Lung (tissue), 11 donors: ENCODE measurements at regions not wholly inside any gene's neighbourhood (a gene's known extent, or its start where the extent isn't known, plus 50 kb on each side); places are given as distances from the start of the nearest gene placed in this dataset.

Experiments
- ATAC-seq: fragments of 200-7000 bp; cut with Tn5 transposase; one replicate; pipeline ENCODE4 v1.9.1; 2020; ENCODE audit warnings: moderate number of reproducible peaks; ENCODE audit not compliant: insufficient read depth, low FRiP score
- DNase-seq, 3 donors: peaks; one replicate each; pipeline ENCODE4 v3.0.0-alpha.2; 2013 to 2017
- H3K27ac ChIP-seq, 2 donors: one replicate each; pipeline ENCODE4 v1.5.1; 2013; ENCODE audit warnings: mild to moderate bottlenecking in 2 of 2, moderate library complexity in 2 of 2, control low read depth in 1 of 2, inconsistent platforms in 1 of 2, low read depth in 1 of 2, low read length in 1 of 2
- H3K27me3 ChIP-seq, 3 donors: one replicate each; pipeline ENCODE4 v1.5.1; 2013; ENCODE audit warnings: low read length in 2 of 3; ENCODE audit not compliant: control insufficient read depth in 3 of 3, insufficient read depth in 3 of 3
- H3K36me3 ChIP-seq, 4 donors: one replicate each; pipeline ENCODE4 v1.5.1; 2013; ENCODE audit warnings: low read length in 4 of 4, mild to moderate bottlenecking in 1 of 4, moderate library complexity in 1 of 4; ENCODE audit not compliant: control insufficient read depth in 4 of 4, insufficient read depth in 4 of 4
- H3K4me1 ChIP-seq, 5 donors: one replicate each; pipeline ENCODE4 v1.5.1; 2013; ENCODE audit warnings: low read length in 5 of 5, mild to moderate bottlenecking in 2 of 5, moderate library complexity in 1 of 5; ENCODE audit not compliant: control insufficient read depth in 5 of 5, insufficient read depth in 5 of 5
- H3K4me3 ChIP-seq: one replicate; pipeline ENCODE4 v1.5.1; 2013; ENCODE audit warnings: mild to moderate bottlenecking, control low read depth, moderate library complexity
- H3K9ac ChIP-seq, 2 donors: one replicate each; pipeline ENCODE4 v1.5.1; 2013; ENCODE audit warnings: low read length in 2 of 2, control low read depth in 1 of 2; ENCODE audit not compliant: insufficient read depth in 1 of 2
- H3K9me3 ChIP-seq, 4 donors: one replicate each; pipeline ENCODE4 v1.5.1; 2013; ENCODE audit warnings: low read length in 3 of 4, mild to moderate bottlenecking in 1 of 4, moderate library complexity in 1 of 4; ENCODE audit not compliant: control insufficient read depth in 4 of 4, insufficient read depth in 3 of 4
- WGBS, 2 donors: extraction: QIAGEN DNeasy Blood & Tissue Kit; methylation state at CpG; one replicate each; pipeline ENCODE4 v1.1.7; 2013; 5-methylcytosine and 5-hydroxymethylcytosine counted together
- TF ChIP-seq, protein P1 (sequence below): IDR thresholded peaks from 2 replicates; pipeline ENCODE4 v1.5.1; 2012; ENCODE audit warnings: mild to moderate bottlenecking; ENCODE audit errors: control extremely low read depth, extremely low read depth
- donor health status: control.
- donor health status: control.
- donor health status: Bipolar disorder and iron deficiency.
- donor health status: healthy.
- donor health status: DM: yes; HTN: yes; CAD: no.

DNA sequence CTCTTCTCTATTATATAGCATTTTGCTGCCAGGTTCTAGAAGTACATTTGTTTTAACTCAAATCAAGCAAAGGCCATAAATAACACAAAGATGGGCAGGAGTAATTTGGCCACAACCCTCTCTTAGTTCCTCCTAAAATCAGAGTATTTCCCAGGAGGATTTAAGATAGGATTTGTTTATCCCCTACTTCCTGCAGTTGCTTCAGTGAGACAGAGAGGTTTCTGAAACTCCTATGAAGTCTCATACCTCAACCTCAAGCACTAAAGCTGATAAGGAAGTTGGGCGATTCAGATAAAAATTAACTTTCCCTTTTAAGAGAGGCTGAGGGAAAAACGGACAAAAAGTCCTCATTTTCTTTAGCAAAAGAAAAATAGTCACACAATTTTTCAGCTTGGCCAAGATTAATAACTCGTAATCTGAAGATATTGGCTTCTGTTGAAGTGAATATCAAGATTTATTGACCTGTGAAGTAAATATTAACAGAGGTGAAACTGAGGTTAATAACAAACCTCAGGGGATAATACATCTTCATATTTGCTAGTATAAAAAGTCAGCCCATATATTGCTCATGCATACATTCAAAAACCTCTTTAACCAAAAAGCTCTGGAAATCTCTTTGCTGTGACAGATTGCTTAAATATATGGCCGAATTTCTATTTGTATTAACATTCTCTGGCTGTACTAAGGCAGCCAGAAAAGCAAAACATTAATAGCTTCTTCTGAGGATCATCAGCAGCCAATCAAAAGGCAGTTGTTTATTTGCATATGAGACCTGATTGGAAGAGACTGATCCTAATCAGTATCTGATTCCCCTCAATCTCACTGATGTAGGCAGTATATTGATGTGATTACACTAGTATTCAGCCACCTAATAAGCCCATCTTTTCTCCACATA, 90.6 kb upstream of the GADL1 start:
- ATAC-seq (no peak), DNase-seq (peak in 2 of 3 donors; percentile 33 to 48)
- Histone ChIP-seq H3K27me3 (no peaks in the 10 kb centered on the region), H3K36me3 (no peaks in the 10 kb centered on the region), H3K4me1 (peaks cover 0 to 11% (median 0%) of the 10 kb centered on the region in 5 donors), H3K9me3 (no peaks in the 10 kb centered on the region), H3K27ac (no peak overlapping the region), H3K4me3 (no peak overlapping the region), H3K9ac (no peak overlapping the region)
- TF ChIP-seq, protein P1, sequence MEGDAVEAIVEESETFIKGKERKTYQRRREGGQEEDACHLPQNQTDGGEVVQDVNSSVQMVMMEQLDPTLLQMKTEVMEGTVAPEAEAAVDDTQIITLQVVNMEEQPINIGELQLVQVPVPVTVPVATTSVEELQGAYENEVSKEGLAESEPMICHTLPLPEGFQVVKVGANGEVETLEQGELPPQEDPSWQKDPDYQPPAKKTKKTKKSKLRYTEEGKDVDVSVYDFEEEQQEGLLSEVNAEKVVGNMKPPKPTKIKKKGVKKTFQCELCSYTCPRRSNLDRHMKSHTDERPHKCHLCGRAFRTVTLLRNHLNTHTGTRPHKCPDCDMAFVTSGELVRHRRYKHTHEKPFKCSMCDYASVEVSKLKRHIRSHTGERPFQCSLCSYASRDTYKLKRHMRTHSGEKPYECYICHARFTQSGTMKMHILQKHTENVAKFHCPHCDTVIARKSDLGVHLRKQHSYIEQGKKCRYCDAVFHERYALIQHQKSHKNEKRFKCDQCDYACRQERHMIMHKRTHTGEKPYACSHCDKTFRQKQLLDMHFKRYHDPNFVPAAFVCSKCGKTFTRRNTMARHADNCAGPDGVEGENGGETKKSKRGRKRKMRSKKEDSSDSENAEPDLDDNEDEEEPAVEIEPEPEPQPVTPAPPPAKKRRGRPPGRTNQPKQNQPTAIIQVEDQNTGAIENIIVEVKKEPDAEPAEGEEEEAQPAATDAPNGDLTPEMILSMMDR = no peak
- WGBS, 2 donors = 20 to 26% methylated on average over 4 of the region's 4 CpGs

DNA sequence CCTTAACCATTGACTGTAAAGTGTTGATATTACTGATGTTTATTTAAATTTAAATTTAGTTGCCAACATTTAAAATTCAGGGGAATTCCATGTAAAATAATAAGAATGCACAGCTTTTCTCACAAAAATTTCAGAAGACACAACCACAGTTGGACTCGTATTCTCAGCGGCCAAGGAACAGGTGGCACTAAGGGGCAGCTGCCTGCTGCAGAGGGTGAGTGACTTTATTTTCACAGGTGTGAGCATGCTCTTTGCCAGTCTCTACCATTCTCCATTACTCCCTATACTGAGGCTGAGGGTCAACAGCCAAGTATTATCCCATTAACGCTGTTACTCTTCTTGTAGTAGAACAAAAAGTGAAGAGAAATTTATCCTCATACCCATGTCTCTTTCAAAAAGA, 92.1 kb upstream of the GADL1 start:
- WGBS, 2 donors = 96 to 99% methylated on average over 3 of the region's 3 CpGs
- no peak for ATAC-seq
- Histone ChIP-seq H3K27ac (no peak overlapping the region), H3K27me3 (no peaks in the 10 kb centered on the region), H3K4me1 (peaks cover 0 to 11% (median 0%) of the 10 kb centered on the region in 5 donors), H3K36me3 (no peaks in the 10 kb centered on the region), H3K4me3 (no peak overlapping the region), H3K9ac (no peak overlapping the region), H3K9me3 (no peaks in the 10 kb centered on the region)
- DNase-seq = no peak
- TF ChIP-seq, protein P1 = no peak

DNA sequence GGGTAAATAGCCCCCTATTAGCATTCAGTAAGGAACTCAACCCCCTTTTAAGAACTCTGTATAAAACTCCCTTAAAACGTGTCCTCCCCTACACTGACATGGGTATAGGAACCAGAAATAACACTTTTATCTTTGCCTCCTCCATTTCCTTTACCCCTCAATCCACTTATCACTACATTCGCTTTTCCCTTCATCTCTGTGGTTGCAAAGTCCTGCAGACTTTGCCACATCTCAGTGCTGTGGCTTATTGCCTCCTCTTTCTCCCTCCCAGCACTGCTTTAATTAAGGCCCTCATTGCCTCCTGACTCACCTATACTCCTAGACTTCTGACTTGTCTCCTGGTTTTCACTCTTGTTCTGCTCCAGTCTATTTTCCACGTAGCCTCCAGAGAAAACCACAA, 94.3 kb upstream of the GADL1 start:
- ATAC-seq (no peak), DNase-seq (no peak)
- Histone ChIP-seq H3K4me3 (no peak overlapping the region), H3K9ac (no peak overlapping the region), H3K27ac (no peak overlapping the region), H3K27me3 (no peaks in the 10 kb centered on the region), H3K9me3 (peaks cover 0 to 3% (median 0%) of the 10 kb centered on the region in 4 donors), H3K4me1 (peaks cover 0 to 11% (median 0%) of the 10 kb centered on the region in 5 donors), H3K36me3 (no peaks in the 10 kb centered on the region)
- TF ChIP-seq, protein P1 = no peak
- WGBS, 2 donors = 46 to 70% methylated on average over 3 of the region's 3 CpGs
